HCT116 (cell line): ENCODE measurements at regions not wholly inside any gene's neighbourhood (a gene's known extent, or its start where the extent isn't known, plus 50 kb on each side); places are given as distances from the start of the nearest gene placed in this dataset.

Source experiments
- CTCF ChIP-seq, 3 experiments: fragments of 200-600 bp in 1 of 3; sonication (generic) in 1 of 3; IDR thresholded peaks in 2 of 3; conservative IDR thresholded peaks in 1 of 3; 2 replicates each; pipeline ENCODE4 v1.5.1; 2012 to 2017; ENCODE audit warnings: low read depth in 2 of 3, low read length in 2 of 3, antibody characterized with exemption in 1 of 3, borderline replicate concordance in 1 of 3, control low read depth in 1 of 3, mild to moderate bottlenecking in 1 of 3, mixed read lengths in 1 of 3, mixed run types in 1 of 3, moderate library complexity in 1 of 3; ENCODE audit not compliant: insufficient read depth in 1 of 3
- EZH2 ChIP-seq: fragments of 200-600 bp; sonication (generic); IDR thresholded peaks from 2 replicates; pipeline ENCODE4 v1.6.1; 2017; ENCODE audit warnings: antibody characterized with exemption, mixed run types
- EZH2phosphoT487 ChIP-seq: fragments of 200-600 bp; IDR thresholded peaks from 2 replicates; pipeline ENCODE4 v1.6.1; 2018; ENCODE audit warnings: antibody characterized with exemption, borderline replicate concordance
- POLR2AphosphoS5 ChIP-seq: IDR thresholded peaks from 2 replicates; pipeline ENCODE4 v1.6.1; 2011; ENCODE audit warnings: mild to moderate bottlenecking, low read depth, low read length, moderate library complexity
- SIN3A ChIP-seq: IDR thresholded peaks from 2 replicates; pipeline ENCODE4 v1.6.1; 2012; ENCODE audit warnings: low read depth
- SRF ChIP-seq: IDR thresholded peaks from 2 replicates; pipeline ENCODE4 v1.6.1; 2012; ENCODE audit warnings: low read depth
- YY1 ChIP-seq: IDR thresholded peaks from 2 replicates; pipeline ENCODE4 v1.6.1; 2011; ENCODE audit warnings: low read length, low read depth, moderate library complexity, mild to moderate bottlenecking; ENCODE audit not compliant: insufficient replicate concordance; ENCODE audit errors: extremely low read depth
- ZFX ChIP-seq: fragments of 450-650 bp; IDR thresholded peaks from 2 replicates; pipeline ENCODE4 v1.6.1; 2017
- TF ChIP-seq, protein P1 (sequence below): IDR thresholded peaks from 2 replicates; pipeline ENCODE4 v1.6.1; 2011; ENCODE audit warnings: mild to moderate bottlenecking, low read length, moderate library complexity; ENCODE audit not compliant: insufficient replicate concordance; ENCODE audit errors: extremely low read depth
- TF ChIP-seq, protein P2 (sequence below): IDR thresholded peaks from 2 replicates; pipeline ENCODE4 v1.6.1; 2012

DNA sequence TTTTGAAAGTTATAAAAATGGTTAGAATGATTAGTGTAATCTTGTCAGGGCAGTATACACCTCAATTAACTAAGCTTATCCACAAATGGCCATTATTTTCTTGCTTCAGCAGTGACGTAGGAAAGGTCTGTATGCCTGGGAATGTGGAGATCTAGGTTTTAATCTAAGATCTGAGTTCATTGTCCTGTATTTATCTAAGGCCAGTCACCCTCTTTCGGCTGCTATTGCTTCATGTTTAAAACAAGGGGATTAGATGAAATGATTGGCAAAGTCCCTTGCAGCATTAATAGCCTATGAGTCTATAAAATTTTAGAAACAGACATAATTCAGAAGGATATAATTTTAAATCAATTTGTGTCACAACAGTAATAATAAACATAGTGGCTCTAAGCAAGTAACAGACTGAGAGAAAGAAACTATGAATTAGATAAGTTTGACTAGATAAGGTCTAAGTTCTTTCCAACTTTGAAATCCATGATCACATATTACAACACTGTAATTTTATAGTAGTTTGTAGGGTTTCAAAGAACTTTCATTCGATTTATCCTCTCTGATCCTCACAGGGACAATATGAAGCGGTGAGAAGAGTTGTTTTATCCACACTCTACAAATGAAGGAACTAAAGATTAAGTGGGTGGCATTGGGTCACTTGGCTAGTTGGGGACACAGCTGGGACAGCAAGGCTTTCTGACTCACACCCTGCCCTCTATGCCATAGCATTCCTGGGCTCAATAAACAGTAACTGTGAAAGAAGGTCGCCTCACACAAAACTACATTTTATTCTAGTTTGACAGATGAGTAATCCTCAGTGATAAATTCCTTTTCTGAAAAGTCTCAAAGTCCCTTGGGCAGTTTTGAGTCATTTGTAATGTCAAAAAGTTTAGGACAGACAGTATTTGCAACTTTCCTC lies 60.6 kb upstream of the RDX start (continued):
- TF ChIP-seq, protein P1, sequence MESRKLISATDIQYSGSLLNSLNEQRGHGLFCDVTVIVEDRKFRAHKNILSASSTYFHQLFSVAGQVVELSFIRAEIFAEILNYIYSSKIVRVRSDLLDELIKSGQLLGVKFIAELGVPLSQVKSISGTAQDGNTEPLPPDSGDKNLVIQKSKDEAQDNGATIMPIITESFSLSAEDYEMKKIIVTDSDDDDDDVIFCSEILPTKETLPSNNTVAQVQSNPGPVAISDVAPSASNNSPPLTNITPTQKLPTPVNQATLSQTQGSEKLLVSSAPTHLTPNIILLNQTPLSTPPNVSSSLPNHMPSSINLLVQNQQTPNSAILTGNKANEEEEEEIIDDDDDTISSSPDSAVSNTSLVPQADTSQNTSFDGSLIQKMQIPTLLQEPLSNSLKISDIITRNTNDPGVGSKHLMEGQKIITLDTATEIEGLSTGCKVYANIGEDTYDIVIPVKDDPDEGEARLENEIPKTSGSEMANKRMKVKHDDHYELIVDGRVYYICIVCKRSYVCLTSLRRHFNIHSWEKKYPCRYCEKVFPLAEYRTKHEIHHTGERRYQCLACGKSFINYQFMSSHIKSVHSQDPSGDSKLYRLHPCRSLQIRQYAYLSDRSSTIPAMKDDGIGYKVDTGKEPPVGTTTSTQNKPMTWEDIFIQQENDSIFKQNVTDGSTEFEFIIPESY: no peak
- TF ChIP-seq SIN3A (peak; percentile 96), ZFX (no peak), YY1 (peak; percentile 51), SRF (peak; percentile 58), CTCF (IDR thresholded peaks at IDR 0.05 in 2 of 3, conservative IDR thresholded peaks at IDR 0.05 in 1 of 3; ENCODE audit: borderline replicate concordance in 1 of 3, insufficient read depth in 1 of 3, low read depth in 2 of 3, low read length in 2 of 3) (no peak), EZH2 (no peak), POLR2AphosphoS5 (peak; percentile 39; the same call in 1 of the 2 replicates), EZH2phosphoT487 (no peak)
- TF ChIP-seq, protein P2, sequence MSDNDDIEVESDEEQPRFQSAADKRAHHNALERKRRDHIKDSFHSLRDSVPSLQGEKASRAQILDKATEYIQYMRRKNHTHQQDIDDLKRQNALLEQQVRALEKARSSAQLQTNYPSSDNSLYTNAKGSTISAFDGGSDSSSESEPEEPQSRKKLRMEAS: peak; percentile 50; the same call in 1 of the 2 replicates
